ENCODE measurements at regions not wholly inside any gene's neighbourhood (a gene's known extent, or its start where the extent isn't known, plus 50 kb on each side); places are given as distances from the start of the nearest gene placed in this dataset.

DNA sequence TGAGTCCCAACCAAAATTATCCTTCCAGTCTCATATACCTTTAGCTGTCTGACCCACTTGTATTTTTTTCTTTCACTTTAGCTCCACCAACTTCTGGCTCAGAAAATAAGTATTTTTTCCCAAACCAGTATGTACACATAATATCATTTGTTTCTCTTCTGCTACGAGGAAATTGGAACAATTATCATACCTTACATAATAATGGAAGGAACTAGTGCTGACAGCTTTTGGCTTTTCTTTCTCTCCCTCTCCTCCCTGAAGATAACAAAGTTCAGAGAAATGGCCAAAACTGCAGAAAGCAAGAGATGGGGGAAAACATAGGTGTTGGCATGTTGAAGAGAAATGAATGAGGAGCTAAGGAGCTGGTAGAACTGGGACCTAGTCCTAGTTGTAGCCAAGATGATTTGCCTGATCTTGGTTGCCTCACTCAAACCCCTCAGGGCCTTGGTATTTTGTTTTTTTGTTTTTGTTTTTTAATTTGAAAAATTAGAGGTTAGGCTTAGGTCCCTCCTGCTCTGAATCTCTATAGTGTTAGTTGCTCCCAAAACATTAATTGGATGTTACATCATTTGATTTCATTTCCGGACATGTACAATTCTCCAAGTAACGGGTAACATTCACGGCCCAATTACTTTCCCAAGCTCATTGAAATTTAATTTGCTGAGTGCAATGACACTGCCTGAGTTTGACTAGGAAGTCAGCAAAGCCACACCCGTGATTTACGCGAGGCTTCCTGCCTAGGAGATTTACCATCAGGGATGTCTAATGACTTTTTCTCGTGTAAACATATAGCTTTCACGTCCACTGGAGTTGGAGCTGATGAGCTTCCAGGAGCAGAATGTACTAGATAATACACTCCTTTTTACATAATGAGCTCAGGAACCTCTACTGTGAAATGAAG lies 291.6 kb downstream of the TLE1 start:
- TF ChIP-seq, protein P1, sequence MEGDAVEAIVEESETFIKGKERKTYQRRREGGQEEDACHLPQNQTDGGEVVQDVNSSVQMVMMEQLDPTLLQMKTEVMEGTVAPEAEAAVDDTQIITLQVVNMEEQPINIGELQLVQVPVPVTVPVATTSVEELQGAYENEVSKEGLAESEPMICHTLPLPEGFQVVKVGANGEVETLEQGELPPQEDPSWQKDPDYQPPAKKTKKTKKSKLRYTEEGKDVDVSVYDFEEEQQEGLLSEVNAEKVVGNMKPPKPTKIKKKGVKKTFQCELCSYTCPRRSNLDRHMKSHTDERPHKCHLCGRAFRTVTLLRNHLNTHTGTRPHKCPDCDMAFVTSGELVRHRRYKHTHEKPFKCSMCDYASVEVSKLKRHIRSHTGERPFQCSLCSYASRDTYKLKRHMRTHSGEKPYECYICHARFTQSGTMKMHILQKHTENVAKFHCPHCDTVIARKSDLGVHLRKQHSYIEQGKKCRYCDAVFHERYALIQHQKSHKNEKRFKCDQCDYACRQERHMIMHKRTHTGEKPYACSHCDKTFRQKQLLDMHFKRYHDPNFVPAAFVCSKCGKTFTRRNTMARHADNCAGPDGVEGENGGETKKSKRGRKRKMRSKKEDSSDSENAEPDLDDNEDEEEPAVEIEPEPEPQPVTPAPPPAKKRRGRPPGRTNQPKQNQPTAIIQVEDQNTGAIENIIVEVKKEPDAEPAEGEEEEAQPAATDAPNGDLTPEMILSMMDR (IDR thresholded peaks at IDR 0.05), result no peak
- TF ChIP-seq POLR2AphosphoS5 (IDR thresholded peaks at IDR 0.05) (no peak), POLR2A (IDR thresholded peaks at IDR 0.05) (no peak), EP300 (IDR thresholded peaks at IDR 0.05) (no peak)

All from upper lobe of left lung (tissue), 4 donors.